ENCODE measurements at regions not wholly inside any gene's neighbourhood (a gene's known extent, or its start where the extent isn't known, plus 50 kb on each side); places are given as distances from the start of the nearest gene placed in this dataset.
A peak's percentile ranks its signal among the peaks of the same experiment; 100 is the strongest.

DNA sequence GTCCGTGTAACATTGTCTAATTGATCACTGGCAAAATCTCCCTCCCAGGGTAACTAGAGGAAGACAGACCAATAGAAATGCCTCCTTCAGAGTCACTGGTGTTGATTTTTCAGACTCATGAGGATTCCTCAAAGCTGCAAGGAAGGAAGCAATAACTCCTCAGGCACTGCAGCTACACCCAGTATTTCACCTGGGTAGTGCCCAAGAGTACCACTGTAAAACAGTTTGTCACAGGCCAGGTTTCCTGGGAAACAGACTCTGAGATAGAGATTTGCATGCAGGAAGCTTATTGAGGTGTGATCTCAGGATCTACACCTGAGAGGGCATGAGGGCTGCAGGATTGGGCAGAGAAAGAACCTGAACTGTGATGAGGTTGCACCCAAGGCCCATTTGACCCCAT, 240.7 kb upstream of the ATP6AP2 start:
- DNase-seq, result no peak
- Mint-ChIP-seq H3K4me3 (no peak overlapping the region), H3K9me3 (peaks cover 47% of the 10 kb centered on the region), H3K27me3 (ENCODE audit: low read depth, poor library complexity) (peaks cover 4% of the 10 kb centered on the region), H3K36me3 (ENCODE audit: low read depth) (no peaks in the 10 kb centered on the region), H3K27ac (peak overlapping the region; percentile 38), H3K4me1 (peaks cover 5% of the 10 kb centered on the region)
- TF ChIP-seq, protein P1, sequence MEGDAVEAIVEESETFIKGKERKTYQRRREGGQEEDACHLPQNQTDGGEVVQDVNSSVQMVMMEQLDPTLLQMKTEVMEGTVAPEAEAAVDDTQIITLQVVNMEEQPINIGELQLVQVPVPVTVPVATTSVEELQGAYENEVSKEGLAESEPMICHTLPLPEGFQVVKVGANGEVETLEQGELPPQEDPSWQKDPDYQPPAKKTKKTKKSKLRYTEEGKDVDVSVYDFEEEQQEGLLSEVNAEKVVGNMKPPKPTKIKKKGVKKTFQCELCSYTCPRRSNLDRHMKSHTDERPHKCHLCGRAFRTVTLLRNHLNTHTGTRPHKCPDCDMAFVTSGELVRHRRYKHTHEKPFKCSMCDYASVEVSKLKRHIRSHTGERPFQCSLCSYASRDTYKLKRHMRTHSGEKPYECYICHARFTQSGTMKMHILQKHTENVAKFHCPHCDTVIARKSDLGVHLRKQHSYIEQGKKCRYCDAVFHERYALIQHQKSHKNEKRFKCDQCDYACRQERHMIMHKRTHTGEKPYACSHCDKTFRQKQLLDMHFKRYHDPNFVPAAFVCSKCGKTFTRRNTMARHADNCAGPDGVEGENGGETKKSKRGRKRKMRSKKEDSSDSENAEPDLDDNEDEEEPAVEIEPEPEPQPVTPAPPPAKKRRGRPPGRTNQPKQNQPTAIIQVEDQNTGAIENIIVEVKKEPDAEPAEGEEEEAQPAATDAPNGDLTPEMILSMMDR (IDR thresholded peaks at IDR 0.05), result no peak

DNA sequence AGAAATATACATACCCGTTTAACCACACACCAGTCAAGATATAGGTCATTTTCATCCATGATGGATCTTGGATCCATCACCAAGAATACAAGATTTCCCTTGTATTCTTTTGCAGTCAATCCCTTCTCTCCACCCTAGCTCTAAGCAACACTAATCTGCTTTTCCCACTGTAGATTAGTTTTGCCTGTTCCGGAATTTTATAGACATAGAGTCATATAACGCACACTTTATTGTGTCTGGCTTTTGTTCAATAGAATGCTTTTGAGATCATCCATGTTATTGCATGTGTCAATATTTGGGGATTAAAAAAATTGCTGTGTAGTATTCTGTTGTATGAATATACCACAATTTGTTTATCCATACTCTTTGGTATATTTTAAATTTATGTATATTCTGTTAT, 235.6 kb upstream of the BCOR start:
- TF ChIP-seq, protein P1 (IDR thresholded peaks at IDR 0.05), result no peak
- H3K4me1 Mint-ChIP-seq, result no peaks in the 10 kb centered on the region
- no peak overlapping the region for H3K4me3 Mint-ChIP-seq
- no peaks in the 10 kb centered on the region for H3K36me3 Mint-ChIP-seq (ENCODE audit: low read depth)
- H3K27ac Mint-ChIP-seq, result no peak overlapping the region
- DNase-seq, result no peak
- peaks cover 38% of the 10 kb centered on the region for H3K9me3 Mint-ChIP-seq
- peaks cover 7% of the 10 kb centered on the region for H3K27me3 Mint-ChIP-seq (ENCODE audit: low read depth, poor library complexity)

GRCh38 chrX:40331762-40332161, 234.0 kb upstream of the BCOR start:
- no peak for DNase-seq
- Mint-ChIP-seq H3K27ac (no peak overlapping the region), H3K27me3 (ENCODE audit: low read depth, poor library complexity) (peaks cover 10% of the 10 kb centered on the region), H3K4me3 (no peak overlapping the region), H3K4me1 (no peaks in the 10 kb centered on the region), H3K9me3 (peaks cover 34% of the 10 kb centered on the region), H3K36me3 (ENCODE audit: low read depth) (no peaks in the 10 kb centered on the region)
- TF ChIP-seq, protein P1 (IDR thresholded peaks at IDR 0.05), result no peak

DNA sequence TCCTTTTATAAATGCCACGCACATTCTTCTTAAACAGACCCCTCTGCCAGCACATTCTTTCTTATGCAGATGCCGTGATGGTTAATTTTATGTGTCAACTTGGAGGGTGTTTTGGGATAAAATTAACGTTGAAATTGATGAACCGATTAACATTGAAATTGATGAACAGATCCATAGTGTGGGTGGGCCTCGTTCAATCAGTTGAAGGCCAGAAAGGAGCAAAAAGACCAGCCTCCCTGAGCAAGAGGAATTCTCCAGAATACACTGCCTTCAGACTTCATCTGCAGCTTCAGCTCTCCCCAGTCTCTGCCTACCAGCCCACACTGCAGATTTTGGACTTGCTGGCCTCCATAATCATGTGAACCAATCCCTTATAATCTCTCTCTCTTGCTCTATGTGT, 233.6 kb upstream of the BCOR start:
- no peak for DNase-seq
- TF ChIP-seq, protein P1 (IDR thresholded peaks at IDR 0.05), result no peak
- Mint-ChIP-seq H3K27me3 (ENCODE audit: low read depth, poor library complexity) (peaks cover 10% of the 10 kb centered on the region), H3K27ac (no peak overlapping the region), H3K4me3 (no peak overlapping the region), H3K4me1 (no peaks in the 10 kb centered on the region), H3K36me3 (ENCODE audit: low read depth) (no peaks in the 10 kb centered on the region), H3K9me3 (peaks cover 38% of the 10 kb centered on the region)

GRCh38 chrX:40329616-40330015, 231.9 kb upstream of the BCOR start:
- Mint-ChIP-seq H3K27me3 (ENCODE audit: low read depth, poor library complexity) (peaks cover 10% of the 10 kb centered on the region), H3K4me3 (no peak overlapping the region), H3K4me1 (no peaks in the 10 kb centered on the region), H3K9me3 (peaks cover 36% of the 10 kb centered on the region), H3K36me3 (ENCODE audit: low read depth) (no peaks in the 10 kb centered on the region), H3K27ac (no peak overlapping the region)
- TF ChIP-seq, protein P1 (IDR thresholded peaks at IDR 0.05), result no peak
- no peak for DNase-seq

- no peaks in the 10 kb centered on the region for H3K4me1 Mint-ChIP-seq
- no peak for DNase-seq
- H3K9me3 Mint-ChIP-seq, result peaks cover 22% of the 10 kb centered on the region
- no peak overlapping the region for H3K27ac Mint-ChIP-seq
- TF ChIP-seq, protein P1 (IDR thresholded peaks at IDR 0.05), result no peak
- H3K36me3 Mint-ChIP-seq (ENCODE audit: low read depth), result no peaks in the 10 kb centered on the region
- H3K27me3 Mint-ChIP-seq (ENCODE audit: low read depth, poor library complexity), result peaks cover 13% of the 10 kb centered on the region
- no peak overlapping the region for H3K4me3 Mint-ChIP-seq
These were observed 229.3 kb upstream of the BCOR start for GRCh38 chrX:40327085-40327484.

Data from nephron progenitor cell (in vitro differentiated cells).